Activated CD8-positive, alpha-beta memory T cell treated with anti-CD3 and anti-CD28 coated beads for 36 hours (primary cell): ENCODE measurements at regions not wholly inside any gene's neighbourhood (a gene's known extent, or its start where the extent isn't known, plus 50 kb on each side); places are given as distances from the start of the nearest gene placed in this dataset.
"Not testable (repeated sequence)": the region's sequence is repeated elsewhere in the genome, so short reads cannot be mapped to it uniquely, and the experiment has no call there.

ENCODE experiments used
- CTCF ChIA-PET: fragments of 350-600 bp; sonication (Branson Sonifier 250); formaldehyde crosslinking; loops from one replicate; lab custom pipeline; 2021; ENCODE audit warnings: antibody characterized with exemption; lab: Charles Lee
- POLR2A ChIA-PET: fragments of 350-600 bp; sonication (Branson Sonifier 250); formaldehyde crosslinking; loops from one replicate; lab custom pipeline; 2021; ENCODE audit warnings: antibody characterized with exemption; lab: Charles Lee

DNA sequence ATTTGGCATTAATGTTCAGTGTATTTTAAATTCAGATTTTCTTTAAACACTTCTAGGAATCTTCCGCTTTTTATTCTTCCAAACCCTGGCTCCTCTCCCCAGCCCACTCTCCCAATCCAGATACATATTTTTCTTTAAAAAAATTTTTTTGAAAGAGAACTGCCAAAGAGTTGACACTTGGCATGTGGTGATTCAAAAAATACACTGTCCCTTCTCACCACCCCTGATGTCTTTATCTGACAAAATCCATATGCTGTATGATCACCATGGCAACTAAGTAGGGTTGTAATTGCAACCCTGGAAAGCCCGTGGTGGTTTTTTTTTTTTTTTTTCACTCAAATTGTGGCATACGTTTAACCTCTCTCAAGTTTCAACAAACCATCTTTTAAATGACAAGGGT lies 355.8 kb upstream of the SASH1 start:
- POLR2A ChIA-PET: no interaction called here
- CTCF ChIA-PET: no interaction called here

DNA sequence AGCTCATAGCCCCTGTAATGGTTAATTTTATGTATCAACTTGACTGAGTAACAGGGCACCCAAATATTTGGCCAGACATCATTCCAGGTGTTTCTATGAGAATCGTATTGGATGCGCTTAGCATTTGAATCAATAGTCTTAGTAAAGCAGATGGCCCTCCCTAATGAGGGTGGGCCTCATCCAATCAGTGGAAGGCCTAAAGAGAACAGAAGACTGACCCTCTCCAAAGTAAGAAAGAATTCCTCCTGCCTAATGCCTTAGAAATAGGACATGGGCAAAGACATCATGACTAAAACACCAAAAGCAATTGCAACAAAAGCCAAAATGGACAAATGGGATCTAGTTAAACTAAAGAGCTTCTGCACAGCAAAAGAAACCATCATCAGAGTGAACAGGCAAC lies 352.5 kb upstream of the SASH1 start:
- ChIA-PET POLR2A (no interaction called here), CTCF (no interaction called here)

DNA sequence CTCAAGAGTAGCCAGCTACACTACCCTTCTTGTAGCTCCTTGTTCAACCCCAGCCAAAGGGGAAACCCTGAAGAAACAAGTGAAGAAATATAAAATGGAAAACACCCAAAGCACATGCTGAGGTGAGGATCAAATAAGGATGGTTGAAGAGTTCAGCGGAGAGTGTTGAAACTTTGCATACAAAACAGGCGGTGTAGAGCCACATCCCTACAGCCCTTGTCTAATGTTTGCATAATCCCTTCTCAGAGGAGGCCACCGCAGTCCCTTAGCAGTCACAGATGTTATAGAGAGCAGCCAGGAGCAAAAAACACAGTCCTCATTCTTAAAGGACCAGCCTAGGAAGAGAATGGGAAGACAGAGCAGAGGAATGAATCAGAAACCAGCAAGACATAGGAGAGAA lies 350.7 kb upstream of the SASH1 start:
- ChIA-PET CTCF (no interaction called here), POLR2A (no interaction called here)

DNA sequence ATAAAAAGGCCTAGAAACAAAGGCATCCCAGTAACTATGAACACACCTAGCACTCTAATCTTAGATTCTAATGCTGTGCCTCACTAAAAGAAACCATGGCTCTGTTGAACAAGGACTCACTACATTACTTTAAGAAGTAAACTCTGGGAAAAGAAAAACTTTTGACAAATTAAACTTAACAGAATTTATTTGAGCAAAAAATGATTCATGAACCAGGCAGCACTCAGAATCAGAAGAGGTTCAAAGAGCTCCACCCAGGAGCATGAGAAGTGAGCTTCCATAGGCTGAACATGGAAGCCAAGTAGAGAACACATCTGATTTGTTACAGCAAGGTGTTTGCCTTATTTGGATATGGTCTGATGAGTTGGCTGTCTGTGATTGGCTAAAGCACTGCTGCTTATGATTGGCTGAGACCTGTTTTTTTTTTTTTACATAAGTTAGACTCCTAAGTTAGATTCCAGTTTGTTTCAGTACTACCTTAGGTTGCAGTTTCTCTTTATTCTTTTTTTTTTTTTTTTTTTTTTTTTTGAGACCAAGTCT lies 343.6 kb upstream of the SASH1 start:
- CTCF ChIA-PET: no interaction called here
- POLR2A ChIA-PET: no interaction called here

DNA sequence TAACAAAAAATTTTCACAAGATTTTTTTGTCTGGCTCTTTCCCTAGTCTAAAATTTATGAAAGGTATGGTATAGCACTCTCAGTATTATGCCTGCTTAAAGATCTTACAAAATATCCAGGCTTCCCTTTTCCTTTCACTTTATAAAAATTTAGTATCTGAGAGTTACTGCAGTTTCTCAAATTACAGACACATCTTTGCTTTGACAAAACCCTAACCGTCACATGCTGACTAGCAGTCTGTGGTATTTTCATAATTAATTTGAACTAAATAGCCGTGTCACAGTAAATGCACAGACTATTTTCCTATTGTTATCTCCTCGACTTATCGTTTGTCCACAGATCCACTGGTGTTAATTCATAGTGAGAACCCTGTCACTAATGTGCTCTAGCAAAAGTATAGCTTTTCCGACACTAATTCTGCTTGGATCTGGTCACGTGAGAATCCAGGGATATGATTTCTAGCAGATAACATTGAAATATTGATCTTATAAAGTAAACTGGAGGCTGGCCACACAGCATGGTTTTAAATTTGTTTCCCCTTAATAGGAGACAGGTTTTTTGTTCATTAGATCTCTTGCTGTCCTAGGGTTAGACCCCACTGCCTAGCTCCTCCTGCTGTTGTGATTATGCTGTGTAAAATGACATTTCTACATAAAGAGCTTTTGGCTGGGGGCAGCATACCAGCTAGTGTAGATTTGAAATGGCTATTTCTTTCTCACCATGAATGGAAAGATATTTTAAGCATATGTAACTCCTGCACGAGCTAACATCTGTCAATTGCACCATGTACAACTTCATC lies 340.6 kb upstream of the SASH1 start:
- ChIA-PET POLR2A (no interaction called here), CTCF (no interaction called here)

DNA sequence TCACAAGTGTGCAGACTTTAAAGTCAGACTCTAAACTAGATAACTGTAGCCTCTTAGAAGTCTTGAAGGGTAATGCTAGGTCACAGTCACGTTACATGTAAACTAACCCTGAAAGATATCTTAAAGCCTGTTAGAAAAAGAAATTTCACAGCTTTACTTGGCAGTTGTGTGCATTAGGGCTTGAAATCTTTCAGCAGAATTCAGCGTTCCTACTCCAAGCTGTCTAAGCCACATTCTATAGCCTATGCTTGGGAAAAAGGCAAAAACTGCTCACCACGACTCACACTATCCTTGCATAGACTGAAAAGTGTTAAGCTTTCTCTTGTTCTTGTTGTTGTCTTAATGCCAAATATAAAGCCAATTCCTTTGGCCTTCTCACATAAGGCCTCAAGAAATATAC lies 338.0 kb upstream of the SASH1 start:
- CTCF ChIA-PET: no interaction called here

DNA sequence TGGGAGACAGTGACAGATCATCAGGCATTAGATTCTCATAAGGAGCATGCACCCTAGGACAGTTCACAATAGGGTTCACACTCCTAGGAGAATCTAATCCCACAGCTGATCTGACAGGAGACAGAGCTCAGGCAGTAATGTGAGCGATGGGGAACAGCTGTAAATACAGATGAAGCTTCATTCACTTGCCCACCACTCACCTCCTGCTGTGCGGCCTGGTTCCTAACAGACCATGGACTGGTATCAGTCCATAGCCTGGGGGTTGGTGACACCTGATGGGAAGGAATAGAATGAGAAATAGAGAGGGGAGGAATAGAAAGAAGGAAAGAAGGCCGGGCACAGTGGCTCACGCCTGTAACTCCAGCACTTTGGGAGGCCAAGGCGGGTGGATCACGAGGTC lies 336.8 kb upstream of the SASH1 start:
- CTCF ChIA-PET: no interaction called here

More for the DNA sequence above, 338.0 kb upstream of the SASH1 start:
- POLR2A ChIA-PET: no interaction called here

DNA sequence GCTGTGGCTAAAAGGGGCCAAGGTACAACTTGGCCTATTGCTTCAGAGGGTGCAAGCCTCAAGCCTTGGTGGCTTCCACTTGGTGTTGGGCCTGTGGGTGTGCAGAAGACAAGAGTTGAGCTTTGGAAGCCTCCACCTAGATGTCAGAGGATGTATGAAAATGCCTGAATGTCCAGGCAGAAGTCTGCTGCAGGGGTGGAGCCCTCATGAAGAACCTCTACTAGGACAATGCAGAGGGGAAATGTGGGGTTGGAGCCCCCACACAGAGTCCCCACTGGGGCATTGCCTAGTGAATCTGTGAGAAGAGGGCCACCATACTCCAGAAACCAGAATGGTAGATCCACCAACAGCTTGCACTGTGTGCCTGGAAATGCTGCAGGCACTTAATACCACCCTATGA lies 332.1 kb upstream of the SASH1 start:
- POLR2A ChIA-PET, CTCF ChIA-PET: not testable (repeated sequence)

More for the DNA sequence above, 336.8 kb upstream of the SASH1 start:
- POLR2A ChIA-PET: no interaction called here

DNA sequence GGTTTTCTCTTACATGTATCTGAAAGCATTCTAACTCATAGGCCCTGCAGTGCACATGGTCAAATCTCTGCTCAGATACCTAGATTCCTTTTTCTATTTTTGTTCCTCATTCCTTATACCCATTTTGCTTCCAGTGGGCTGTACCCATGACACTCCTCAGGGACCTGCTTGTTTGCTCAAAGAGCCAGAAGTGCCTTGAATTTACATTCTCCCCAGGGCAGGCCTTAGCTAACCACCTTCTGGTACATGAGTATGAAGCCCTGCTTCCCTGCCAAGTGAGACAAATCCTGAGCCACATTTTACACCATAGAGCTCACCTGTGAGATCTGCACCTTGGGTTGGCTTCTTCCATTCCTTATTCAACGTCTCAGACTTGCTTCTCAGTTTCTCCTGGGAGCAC lies 326.6 kb upstream of the SASH1 start:
- ChIA-PET POLR2A (no interaction called here), CTCF (no interaction called here)

DNA sequence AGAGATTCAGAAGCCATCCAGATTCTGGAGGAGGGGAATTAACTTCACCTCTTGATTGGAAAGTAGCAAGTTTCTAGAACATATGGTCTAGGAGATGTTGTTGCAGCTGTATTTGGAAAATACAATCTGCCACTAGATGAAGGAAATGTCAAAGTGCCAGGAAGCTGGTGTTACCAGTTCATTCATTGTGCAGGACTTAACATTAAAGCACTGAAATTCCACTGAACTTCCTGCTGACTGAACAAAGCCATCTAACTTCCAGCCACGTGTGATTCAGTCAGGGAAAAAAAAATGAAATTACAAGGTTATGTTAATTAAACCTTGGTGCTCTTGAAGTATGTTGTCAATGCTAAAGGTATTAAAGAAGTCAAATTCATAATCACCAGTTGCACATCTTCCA lies 321.5 kb upstream of the SASH1 start:
- CTCF ChIA-PET: no interaction called here
- POLR2A ChIA-PET: no interaction called here

DNA sequence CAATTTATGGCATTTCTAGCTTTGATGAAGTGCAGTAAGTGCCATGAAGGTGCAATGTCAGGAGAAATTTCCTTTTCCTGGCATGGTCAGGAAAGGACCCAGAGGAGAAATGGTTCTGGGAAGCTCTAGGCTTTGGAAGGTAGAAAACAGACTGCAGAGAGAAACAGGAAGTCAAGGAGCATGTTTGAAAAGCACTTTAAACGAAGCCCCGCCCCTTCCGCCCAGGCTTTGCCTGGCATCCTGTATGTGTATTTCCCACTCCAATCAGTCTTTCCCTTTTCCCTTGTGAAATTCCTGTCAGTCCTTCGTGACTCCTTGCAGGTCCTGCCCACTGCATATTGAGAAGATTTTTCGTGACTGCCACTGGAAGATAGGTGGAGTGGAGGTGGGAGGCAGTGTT lies 320.9 kb upstream of the SASH1 start:
- POLR2A ChIA-PET: no interaction called here
- CTCF ChIA-PET: no interaction called here

DNA sequence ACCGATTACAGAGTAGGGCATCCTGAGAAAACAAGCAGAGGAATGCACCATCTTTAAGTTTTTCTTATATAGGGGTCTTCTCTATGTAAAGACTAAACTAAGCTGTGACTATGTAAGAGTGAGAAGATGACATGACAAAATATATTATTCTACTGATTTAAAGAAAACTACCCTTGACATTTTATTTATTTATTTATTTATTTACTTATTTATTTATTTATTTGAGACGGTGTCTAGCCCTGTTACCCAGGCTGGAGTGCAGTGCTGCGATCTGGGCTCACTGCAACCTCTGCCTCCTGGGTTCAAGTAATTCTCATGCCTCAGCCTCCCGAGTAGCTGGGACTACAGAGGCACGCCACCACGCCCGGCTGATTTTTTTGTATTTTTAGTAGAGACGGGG lies 320.4 kb upstream of the SASH1 start:
- POLR2A ChIA-PET, CTCF ChIA-PET: not testable (repeated sequence)

DNA sequence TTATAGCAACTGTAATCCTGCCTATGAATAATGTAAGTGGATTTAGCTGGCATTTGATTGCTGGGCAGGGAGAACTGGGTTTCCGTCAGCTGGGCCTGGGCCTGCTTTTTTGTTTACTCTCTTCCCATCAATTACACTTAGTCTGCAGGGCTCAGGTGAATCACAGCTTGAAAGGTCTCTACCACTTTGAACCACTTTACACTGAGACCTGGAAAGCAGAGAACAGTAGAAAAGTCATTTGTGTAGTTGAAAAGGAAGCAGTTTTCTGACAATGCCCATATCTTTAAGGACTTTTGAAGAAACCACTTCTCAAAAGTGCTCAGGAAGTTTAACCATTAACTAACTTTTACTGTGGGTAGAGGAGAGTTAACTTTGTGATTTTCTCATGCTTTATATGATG lies 315.4 kb upstream of the SASH1 start:
- POLR2A ChIA-PET: no interaction called here
- CTCF ChIA-PET: no interaction called here

DNA sequence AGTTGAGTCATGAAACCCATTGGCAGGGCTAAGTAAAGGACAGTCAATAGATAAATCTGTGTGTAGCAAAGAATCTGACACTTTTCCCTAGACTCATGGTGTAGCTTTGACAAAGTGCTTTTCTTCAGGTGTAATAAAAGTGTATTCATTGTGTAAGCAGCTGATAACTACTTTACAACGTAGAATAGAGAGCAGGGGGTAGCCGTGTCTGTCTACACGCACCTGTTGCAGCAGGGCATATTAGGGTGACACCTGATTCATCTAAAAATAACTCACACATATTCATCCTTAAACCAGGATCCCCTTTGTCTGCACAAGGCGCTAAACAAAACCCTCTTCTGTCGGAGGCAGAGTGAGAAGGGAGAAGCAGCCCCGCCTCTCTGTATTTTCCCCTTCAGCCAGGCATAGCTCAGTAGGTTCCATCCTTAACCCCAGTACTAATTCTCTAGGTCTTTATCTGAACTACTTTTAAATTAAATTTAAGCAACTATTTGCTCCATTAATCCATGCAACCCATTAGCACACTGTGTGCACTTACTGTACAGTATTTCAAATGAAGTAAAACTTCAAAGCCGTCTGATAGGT lies 306.7 kb upstream of the SASH1 start:
- CTCF ChIA-PET: no interaction called here
- POLR2A ChIA-PET: no interaction called here

DNA sequence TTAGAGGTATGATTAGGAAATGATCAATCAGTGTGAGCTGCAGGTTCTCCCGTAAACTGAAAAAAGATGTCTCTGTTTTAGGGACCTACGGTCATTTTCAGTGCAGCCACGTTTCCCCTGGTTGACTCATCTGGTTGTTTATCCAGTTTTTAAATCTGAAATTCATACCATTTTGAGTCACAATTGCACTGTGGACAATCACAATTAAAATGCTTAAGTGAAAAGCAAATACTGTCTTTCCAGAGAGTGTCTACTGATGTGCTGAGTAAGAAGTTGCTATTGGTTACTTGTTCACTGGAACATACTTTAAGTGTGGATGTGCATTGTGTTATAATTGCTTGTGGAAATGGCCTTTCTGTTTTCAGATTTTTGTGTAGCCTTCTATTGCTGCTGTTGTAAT lies 305.1 kb upstream of the SASH1 start:
- POLR2A ChIA-PET: no interaction called here
- CTCF ChIA-PET: no interaction called here

DNA sequence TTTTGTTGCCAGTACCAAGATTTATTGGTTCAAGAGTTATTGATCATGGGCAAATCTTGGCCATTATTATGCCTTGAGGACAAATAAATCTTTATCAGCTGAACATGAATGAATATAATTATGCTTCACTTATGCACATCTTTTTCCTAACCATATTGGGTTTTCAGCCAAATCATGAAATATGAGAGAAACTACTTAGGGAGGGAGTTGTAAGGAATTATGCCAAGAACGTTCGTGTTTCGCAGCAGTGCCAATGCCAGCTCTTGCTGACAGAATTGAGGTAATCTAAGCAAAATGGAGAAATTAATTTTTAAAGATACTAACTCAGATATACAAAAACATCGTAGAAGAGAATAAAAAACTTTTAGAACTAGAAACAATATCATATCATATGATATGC lies 301.1 kb upstream of the SASH1 start:
- POLR2A ChIA-PET: no interaction called here
- CTCF ChIA-PET: no interaction called here

DNA sequence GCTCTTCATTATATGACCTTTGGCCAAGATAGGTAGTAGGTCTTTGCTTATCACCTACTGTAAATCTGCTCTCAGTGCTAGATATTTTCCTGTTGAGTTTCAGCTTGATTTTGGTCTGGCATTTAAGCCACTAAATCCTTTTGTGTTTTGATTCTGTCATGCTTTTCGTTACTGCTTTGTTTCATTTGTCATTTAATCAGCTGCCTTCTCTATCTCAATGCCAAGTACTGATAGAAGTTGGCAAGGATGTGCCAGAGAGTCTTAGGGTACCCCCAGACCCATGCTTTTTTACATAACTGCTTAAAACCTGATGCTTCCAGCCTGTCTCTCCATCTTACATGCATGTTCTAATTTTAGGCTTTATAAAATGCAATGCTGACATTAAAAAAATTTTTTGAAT lies 300.1 kb upstream of the SASH1 start:
- ChIA-PET POLR2A (no interaction called here), CTCF (no interaction called here)

DNA sequence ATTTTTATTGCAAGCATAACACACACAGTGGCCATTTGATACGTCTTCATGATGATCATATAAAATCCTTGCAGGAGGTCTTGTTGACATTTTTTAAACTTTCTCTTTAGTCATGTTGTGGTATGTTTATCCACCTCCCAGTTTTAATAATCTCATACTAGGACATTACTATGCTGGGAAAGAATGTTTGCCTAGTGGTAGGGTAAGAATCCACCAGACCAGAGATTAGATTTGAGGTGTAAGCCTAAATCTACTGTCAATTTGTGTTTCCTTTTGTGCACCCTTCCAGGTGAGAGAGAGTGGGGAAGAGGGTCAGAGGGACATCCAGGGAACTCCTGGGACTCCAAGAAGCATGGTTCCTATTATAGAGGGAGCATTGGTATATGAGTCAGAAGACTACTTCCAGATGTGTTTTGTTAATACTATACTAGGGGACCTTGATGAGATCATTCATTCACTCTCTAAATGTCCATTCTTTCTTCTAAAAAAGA lies 298.3 kb upstream of the SASH1 start:
- POLR2A ChIA-PET: no interaction called here
- CTCF ChIA-PET: no interaction called here

DNA sequence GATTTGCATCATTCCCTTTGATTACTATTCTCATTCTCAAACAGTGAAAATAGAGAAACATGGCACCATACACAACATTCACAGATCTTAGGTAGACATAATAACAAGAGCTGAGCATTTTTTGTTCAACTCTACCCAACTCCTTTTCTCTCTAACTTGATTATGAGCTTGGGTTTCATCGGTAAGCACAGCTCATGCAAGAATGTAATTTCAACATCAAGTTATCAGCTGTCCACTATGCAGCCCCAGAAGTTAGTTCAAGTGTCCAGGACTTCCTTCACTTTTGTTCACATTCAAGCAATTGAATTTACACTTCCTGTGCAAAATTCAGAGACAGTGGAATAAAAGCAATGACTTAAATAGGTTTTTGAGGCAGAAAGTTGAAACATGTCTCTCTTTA lies 297.7 kb upstream of the SASH1 start:
- ChIA-PET CTCF (no interaction called here), POLR2A (no interaction called here)

DNA sequence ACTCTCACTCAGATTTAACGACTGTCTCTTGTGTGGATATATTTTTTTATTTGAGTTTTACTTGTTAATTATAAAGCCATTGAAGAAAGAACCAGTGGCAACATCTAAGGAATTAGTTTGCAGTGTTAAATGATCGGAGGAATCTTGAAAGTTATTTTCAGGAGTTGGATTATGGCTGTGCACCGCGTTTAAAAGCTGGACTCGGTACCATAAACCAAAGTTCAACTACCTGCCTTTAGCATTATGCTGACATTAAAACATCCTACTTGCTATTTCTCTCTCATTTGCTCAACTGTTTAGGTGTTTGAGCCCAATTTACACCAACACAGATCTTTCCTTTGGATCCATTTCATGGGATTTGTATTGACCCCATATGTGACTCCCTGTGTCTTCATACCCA lies 289.4 kb upstream of the SASH1 start:
- ChIA-PET POLR2A (no interaction called here), CTCF (no interaction called here)

DNA sequence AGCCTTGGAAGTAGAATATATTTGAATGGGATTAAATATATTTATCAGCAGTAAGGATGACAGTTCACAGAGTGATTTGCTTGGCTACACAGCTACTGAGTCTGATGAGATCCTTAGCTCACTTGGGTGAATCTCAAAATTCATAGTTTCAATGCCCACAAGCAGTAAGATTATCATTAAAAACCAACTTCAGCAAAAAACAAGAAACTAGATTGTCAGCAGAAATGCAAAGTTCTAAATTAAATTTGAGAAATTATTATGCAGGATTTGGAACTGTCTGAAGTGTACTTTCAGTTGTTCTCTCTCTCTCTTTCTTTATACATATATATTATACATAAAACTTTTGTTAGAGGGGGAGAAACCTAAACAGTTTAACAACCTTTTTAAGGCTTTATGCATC lies 288.8 kb upstream of the SASH1 start:
- ChIA-PET CTCF (no interaction called here), POLR2A (no interaction called here)
